NCI-H345 treated with DMSO at 0.1 percent for 48 hours (cell line): ENCODE measurements at regions not wholly inside any gene's neighbourhood (a gene's known extent, or its start where the extent isn't known, plus 50 kb on each side); places are given as distances from the start of the nearest gene placed in this dataset.

Source experiments
- DNase-seq: peaks from one replicate; lab custom pipeline; 2025; ENCODE audit not compliant: unreplicated experiment; lab: John Stamatoyannopoulos, UW

GRCh38 chr3:106255870-106256248 lies 387.0 kb upstream of the CBLB start:
- no peak for DNase-seq

GRCh38 chr3:106256249-106256957 lies 387.6 kb upstream of the CBLB start:
- no peak for DNase-seq

GRCh38 chr3:106257172-106257571 lies 388.4 kb upstream of the CBLB start:
- DNase-seq, result no peak

- DNase-seq, result no peak
Measured at GRCh38 chr3:106261396-106261795, 392.6 kb upstream of the CBLB start.

- no peak for DNase-seq
Measured at GRCh38 chr3:106261915-106262683, 393.3 kb upstream of the CBLB start.

GRCh38 chr3:106263011-106263410 lies 394.2 kb upstream of the CBLB start:
- DNase-seq, result no peak

- no peak for DNase-seq
Measured at GRCh38 chr3:106263546-106263945, 394.7 kb upstream of the CBLB start.

- no peak for DNase-seq
Measured at GRCh38 chr3:106265704-106266103, 396.9 kb upstream of the CBLB start.

GRCh38 chr3:106268696-106269095 lies 399.9 kb upstream of the CBLB start:
- DNase-seq, result no peak

- DNase-seq, result no peak
Measured at GRCh38 chr3:106272302-106272701, 403.5 kb upstream of the CBLB start.

- DNase-seq, result no peak
Measured at GRCh38 chr3:106275592-106275991, 406.8 kb upstream of the CBLB start.

- no peak for DNase-seq
Measured at GRCh38 chr3:106276151-106276550, 407.3 kb upstream of the CBLB start.

- no peak for DNase-seq
Measured at GRCh38 chr3:106276755-106277612, 408.2 kb upstream of the CBLB start.

GRCh38 chr3:106277731-106278130 lies 408.9 kb upstream of the CBLB start:
- no peak for DNase-seq

- DNase-seq, result no peak
Measured at GRCh38 chr3:106281221-106281620, 412.4 kb upstream of the CBLB start.

GRCh38 chr3:106282943-106283342 lies 414.1 kb upstream of the CBLB start:
- no peak for DNase-seq

- no peak for DNase-seq
Measured at GRCh38 chr3:106288781-106289180, 420.0 kb upstream of the CBLB start.

GRCh38 chr3:106290304-106290997 lies 421.6 kb upstream of the CBLB start:
- no peak for DNase-seq

GRCh38 chr3:106293161-106293560 lies 424.3 kb upstream of the CBLB start:
- no peak for DNase-seq

- no peak for DNase-seq
Measured at GRCh38 chr3:106294121-106294520, 425.3 kb upstream of the CBLB start.

- DNase-seq, result no peak
Measured at GRCh38 chr3:106296062-106296461, 427.2 kb upstream of the CBLB start.
